ENCODE measurements at regions not wholly inside any gene's neighbourhood (a gene's known extent, or its start where the extent isn't known, plus 50 kb on each side); places are given as distances from the start of the nearest gene placed in this dataset.

DNA sequence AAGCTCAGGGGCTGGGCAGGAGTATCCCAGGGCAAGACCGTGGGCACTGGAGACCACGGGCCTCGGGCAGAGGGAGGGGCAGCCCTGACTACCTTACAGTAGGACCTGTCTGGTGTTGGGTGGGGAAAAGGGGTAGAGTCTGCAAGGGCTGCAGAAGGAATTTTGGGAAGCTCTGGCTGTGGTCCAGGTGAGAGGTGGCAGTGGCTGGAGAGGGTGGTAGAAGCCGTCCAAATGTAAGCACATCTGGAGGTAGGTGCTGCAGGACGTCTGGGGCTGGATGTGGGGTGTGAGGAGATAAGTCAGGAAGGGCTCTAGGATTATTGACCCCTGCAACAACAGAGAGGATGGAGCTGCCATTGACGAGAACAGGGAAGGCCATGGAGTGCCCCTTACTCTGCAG is 486.7 kb downstream of the EIPR1 start:
- DNase-seq = no peak

DNA sequence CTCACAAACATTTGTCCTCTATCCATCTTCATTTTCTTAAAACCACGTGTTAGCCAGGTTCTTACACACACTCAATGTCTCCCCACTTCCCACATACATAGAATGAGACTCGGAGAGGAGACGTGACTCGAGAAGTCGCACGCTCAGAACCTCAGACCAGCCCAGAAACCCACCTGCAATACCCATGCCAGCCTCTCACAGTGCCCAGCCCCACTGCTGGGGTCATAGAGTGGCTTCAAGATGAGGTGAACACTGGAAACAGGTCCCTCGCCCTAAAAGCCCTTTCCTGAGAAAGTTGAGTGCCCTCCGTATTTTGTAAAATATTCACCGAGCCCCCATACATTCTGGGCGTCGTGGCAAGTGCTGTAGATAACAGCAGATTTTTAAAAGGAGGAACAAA is 487.4 kb downstream of the EIPR1 start:
- no peak for DNase-seq

DNA sequence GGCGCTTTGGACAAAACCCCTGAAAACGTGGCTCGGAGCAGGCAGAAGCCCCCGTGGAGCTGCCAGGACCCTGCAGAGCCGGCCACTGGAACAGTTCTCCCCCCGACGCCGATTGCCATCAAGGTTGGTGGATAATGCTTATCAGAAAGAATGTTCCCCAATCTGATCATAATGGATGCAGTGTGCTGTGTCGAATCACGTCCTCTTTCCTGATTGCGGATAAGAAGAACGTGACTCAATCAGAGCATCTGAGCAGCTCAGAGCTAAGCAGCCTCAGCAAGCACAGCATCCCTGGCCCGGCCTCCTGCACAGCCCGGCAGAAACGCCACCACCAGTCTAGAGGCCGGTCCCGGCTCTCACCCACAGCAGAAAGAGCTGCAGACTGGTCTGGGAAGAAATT is 488.0 kb downstream of the EIPR1 start:
- DNase-seq = no peak

DNA sequence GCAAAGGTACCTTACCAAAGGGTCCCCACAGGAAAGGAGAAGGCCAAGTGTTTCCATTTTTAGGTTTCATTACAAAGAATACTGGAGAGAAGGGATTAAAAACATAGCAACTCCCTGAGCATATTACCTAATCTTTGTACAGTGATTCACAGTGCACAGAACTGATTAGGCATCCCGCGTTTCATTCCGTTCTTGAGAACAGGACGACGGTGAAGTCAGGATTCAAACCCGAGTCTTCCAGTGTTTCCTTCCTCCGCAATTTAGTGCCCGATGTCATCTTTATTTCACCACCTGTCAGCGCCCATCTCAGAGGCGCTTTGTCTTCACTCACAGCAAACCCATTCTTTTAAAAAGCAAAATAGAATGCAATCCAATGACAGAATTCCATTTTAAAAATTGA is 488.5 kb downstream of the EIPR1 start:
- no peak for DNase-seq

DNA sequence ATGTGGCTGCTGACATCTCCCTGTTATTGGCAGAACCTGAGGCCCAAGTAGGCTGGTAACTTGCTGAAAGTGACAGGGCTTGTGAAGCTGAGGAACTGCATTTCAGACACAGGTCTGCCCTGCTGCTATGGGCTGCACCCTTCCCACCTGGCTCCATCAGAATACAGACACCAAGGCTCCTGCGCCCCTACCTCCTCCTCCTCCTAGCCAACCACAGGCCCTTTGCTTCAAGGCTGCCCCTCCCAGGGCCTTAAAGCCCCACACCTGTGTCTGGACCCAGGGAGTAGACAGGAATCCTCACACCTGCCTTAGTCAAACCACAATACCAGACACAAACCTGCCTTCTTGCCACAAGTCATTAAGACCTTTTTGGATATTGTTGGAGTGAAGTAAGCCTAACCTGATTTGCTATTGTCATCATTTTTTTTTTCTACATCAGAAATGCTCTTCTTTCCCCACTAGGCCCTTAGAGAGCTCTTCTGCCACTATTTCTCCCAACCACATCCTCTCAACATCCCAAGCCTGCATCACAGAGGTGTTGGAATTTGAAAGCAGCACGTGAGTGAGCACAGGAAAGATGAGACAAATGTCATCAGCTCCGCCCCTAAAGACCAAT is 489.7 kb downstream of the EIPR1 start:
- peak in 1 of 3 experiments; percentile 85 for DNase-seq

DNA sequence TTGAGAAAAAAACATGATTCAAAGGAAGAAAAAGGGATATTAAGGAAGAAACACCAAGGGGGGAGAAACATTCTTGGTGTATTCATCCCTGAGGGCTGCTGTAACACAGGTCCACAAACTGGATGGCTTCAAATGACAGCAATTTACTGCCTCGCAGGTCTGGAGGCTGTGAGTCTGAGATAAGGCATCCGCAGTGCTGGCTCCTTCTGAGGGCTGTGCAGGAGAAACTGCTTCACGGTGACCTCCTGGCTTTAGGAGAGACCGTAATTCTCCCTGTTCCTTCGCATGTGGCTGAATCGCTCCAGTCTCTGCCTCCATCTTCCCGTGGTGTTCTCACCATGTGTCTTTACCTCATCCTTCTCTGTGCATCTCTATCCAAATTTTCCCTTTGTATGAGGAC is 490.7 kb downstream of the EIPR1 start:
- no peak for DNase-seq

DNA sequence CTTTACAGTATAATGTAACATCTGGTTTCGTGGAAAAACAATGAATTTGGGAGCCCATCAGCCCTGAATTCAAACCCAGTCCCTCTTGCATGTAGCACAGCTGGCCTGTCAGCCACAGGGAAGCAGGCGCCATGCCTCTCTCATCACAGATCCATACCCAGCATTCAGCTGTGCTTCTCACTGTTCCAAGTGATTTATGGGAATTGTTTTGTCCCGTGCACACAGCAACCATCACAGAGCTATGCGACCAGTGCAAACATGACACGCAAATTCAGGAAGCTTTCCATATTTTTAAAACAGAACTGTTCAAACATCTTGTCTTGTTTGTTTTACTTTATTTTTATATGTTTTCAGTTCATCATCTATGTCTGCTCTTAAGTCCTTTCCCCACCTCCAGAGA is 496.1 kb downstream of the EIPR1 start:
- DNase-seq = no peak

DNA sequence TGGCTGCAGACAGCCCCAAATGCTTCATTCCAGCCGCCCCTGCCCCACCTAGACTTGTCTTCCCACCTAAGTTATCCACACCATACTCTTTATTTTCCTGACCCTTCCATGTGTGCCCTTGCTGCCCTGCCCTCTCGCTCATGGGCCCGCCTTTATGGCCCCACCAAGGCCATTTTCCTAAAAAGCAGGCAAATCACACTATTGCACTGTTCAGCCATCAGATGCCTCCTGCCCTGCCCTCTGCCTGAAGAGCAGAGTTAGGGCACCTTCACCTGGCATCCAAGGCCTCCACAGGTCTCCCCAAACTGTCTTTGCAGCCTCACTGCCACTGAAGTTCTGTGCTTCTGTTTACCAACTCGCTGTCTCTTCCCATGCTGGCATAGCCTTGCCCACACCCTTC is 496.7 kb downstream of the EIPR1 start:
- DNase-seq = no peak

DNA sequence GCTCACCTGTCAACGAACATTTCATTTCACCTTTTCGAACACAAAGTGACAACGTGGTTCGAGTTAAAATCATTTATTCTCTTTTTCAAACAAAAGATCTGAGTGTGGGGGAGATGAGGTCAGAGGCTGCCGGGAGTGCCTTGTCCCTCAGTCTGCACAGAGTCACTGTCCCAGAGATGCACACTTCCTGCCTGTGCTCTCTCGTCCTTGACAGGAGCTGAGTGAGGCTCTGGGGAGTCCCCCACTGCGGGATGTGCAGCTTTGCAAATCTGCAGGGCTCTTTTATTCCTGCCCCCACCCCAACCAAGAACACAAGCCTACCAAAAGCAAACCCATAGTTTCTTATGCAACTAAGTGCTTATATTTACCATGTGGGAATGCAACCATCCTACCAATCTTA is 497.8 kb downstream of the EIPR1 start:
- no peak for DNase-seq

DNA sequence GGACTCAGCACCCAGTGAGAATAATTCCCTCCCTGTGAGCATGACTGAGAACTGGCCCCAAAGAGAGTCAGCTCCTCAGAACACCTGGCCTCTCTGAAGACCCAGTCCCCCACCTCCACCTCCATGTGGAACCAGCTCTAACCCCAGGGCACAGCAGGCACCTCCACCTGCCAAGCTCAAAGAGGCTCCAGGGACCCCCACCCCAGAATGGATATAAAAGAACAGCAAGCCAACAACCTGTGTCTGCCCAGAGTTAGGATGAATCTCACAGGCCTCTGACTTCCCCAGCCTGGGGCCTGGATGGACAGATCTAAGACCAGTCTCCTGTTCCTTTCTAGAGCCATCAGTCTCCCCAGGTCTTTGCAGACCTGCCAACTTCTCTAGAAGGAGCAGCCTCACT is 498.5 kb downstream of the EIPR1 start:
- DNase-seq = no peak

DNA sequence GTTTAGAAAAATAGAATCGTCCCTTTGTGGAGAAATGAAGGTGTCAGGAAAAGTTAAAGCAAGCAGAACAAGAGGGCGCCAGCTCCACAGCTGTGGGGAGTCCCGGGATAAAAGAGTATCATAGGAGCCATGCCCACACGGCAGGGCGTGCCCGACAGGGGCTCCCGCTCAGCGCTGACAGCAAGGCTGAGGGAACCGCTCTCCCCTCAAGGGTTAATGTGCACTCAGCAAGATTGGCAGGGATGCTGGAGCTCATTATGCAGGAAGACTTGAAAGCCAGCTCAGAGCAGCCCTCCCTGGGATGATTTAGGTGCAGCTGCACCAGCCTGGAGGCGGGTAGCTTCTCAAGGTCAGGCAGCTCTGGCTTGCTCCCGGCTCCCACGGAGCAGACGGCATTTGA is 500.2 kb downstream of the EIPR1 start:
- no peak for DNase-seq

DNA sequence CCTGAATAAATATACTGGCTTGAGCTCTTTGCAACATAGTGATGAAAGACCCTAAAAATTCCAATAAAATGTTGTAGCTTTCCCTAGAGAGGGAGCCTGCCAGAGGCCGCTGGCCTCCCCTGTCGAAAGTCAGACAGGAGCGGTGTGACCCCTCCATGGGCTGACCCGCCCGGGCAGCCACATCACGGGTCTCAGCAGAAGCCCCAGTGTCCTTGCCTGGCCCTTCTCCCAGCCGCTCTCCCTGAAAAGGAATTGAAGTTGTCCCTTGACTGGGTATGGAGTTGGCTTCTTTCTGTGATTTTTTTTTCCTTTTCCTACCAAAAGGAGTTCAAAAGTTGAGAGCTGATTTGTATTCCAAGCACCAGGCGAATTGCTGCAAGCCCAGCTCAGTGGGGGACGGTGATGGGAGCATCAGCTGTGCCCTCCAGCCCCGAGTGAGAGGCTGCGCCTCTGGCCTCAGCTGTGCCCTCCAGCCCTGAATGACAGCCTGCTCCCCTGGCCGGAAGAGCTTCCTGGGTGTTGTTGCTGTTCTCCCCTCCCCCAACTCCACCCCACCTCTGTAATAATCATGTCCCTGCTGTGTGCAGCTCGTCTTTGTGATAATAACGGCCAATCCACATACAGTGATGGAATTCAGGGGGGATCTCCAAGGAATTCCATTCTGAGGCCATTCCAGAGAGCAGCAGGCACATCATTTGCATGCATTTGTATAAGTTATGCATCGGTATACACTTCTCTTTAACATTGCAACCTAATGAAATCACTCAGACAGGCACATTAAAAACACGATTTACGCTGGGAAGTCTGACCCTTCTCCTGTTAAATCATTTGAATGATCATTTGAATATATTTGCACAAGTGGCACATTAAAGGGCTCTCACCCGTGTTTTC is 501.0 kb downstream of the EIPR1 start:
- no peak for DNase-seq

DNA sequence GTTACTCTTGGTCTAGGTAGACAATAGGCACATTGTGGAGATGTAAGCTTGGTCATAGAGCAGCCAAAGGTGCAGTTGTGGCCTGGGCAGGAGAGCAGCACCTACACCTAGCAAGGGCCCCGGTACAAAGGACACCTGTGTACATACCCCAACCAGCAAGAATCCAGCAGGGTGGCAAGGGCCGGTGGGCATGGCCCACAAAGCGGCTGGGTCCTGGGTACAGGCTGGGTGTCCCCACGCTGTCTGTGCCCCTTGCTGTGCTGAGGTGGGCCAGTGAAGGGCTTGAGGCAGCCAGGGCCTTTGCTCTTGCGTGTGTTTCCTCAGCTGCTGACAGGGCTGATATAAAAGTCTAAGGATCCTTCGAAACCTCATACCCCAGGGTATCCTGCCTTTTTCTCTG is 501.8 kb downstream of the EIPR1 start:
- no peak for DNase-seq

DNA sequence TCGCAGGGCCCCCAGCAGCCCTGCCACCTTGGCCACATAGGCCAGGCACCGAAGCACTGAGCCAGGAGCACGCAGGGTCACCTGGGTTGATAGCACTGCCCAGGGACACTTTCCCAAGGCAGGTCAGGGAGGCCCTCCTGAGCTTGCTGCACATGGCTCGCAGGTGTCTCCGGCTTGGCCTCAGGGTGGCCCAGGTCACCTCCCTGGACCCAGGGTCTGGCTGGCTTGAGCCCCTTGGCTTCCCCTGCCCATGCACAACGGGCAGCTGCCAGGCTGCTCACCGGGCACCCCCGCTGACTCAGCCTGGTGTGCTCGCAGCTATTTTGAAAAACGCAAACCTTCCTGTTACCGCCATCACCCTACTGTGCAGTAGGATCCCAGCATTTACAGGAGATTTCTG is 502.3 kb downstream of the EIPR1 start:
- DNase-seq = no peak

DNA sequence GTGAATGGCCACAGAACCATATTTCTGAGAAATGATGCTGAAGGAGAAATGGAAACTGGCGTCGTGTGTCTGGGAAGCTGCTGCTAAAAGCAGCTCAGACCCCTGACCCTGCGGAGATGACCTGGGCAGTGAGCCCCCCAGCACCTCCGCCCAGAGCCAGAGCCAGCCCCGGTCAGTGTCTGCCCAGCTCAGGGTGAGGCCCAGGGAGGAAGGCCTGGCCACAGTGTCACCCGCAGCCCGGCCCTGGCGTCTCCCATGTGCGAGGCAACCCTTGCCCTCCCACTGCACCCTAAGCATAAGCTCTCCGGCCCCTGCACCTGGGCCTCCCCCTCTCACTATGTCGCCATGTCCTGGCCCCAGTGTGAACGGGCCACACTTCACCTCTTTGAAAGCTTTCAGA is 502.8 kb downstream of the EIPR1 start:
- no peak for DNase-seq

DNA sequence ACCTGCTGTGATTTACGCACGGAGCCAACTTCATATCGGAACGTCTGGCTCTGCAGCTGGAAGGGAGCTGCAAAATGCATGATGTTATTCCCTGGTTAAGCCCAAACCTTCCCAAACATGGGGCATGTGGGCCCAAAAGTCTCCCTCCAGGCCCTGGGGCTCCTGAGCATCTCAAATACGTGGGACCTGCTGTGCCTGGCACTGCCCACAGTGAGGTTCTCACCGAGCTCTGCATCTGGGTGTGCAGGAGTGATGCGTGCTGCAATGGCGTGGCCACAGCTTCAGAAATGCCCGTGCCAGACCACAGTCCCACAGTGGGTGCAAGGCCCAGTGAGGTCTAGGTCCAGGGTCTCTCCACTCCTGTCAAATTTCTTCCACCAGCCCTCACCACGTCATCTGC is 503.3 kb downstream of the EIPR1 start:
- DNase-seq = no peak

DNA sequence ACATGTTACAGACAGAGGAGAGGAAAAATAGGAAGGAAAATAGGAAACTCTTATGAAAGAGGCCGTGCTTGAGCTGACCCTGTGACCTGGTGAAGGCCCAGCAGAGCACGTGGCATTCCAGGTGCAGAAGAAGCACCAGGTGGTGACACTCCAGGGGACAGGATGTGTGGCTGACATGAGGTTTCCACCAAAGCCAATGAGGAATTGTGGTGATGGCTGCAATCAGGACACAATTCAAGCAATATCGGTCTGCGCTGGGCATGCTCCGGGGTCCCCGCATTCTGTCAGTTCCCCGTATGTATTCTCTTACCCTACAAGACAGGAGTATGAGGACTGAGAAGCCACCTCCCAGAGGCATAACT is 504.2 kb downstream of the EIPR1 start:
- DNase-seq = peak in 2 of 3 experiments; percentile 22 to 56

DNA sequence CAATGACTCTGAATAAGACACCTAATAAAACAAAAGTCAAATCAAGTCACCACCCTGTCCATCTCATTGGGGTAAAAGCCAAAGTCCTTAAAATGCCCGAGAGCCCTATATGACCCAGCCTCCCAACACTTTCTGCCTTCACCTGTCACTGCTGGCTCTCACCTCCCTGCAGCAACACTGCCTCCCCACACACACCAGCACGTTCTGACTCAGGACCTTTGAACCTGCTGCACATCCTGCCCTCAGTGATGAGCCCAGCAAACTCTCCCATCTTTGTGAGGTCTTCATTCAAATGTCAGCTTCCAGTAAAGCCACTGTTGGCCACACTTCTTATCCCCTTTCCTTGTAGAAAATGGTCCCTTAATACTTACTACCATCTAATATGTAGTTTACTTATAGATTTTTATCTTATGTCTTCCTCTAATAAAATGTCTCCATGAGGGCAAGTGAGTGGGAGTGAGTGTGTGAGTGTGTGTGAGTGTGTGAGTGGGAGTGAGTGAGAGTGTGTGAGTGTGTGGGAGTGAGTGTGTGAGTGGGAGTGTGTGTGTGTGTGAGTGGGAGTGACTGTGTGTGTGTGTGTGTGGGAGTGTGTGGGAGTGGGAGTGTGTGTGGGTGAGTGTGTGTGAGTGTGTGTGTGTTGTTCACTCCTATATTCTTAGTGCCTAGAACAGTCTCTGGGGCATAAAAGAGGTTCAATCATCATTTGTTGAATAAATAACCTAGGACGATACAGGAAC is 504.7 kb downstream of the EIPR1 start:
- no peak for DNase-seq

DNA sequence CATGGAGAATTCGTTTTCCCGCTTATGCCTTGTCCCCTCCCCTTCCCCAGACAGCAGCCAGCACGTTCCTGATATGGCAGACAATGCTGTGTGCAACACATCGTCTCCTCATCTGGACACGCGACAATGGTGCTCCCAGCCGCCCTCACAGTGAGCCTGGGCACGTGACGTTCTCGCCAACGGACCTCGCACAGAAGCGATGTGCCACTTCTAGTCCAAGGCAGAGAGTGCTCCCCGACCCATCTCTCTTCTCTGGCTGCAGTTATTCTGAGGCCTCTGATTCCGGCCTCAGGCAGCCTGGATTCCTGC is 505.4 kb downstream of the EIPR1 start:
- no peak for DNase-seq

DNA sequence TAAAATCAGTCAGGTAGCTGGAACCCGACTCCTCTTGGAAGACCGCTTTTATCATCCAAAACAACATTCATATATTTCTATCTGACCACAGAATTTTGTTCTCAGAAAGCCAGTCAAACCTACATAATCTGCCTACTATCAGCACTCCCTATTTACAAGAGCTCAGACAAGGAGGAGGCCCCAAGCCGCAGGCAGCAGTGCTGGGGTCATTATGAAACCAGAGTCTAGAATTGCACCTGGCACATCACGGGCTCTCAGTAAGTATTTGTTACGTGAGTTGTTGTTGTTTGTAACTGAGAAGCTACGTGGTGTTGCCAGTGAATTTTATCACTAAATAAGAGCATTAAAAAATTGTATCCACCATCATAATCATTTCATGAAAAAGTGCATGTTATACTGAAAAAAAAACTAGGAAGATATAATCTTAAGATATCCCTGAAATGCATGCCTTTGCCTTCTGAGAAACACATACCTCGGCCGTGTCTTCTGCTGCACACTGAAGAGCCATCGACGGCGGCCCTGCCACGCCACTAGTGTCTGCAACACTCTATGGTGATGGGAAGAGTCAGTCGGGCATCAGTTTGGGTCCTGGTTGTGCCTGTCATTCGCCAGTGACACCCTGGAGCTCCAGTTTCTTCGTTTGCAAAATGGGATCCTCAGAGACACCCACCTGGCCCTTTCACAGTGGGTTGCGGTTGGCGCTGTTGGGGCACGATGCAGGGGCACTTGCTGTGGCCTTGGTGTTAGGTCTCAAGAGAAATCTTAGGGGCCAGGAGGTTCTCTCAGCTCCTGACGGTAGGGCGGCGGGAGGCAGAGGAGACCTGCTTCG is 505.9 kb downstream of the EIPR1 start:
- DNase-seq = no peak

DNA sequence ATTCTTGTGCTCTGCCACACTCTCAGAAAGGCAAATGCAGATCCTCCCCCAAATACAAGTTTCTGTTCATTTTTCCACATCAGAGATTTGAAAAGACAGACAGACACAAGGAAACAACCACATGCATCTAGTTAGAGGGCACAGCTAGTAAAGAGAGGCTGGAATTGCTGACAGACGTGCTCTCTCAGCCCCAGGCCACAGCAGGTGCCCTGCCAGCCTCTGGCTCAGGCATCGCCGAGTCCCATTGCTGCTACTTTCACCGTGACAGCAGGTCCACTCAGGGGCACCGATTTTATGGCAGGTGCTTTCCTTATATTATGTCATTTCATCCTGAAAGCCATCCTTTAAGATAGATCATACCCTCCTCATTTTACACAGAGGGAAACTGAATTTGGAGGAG is 507.5 kb downstream of the EIPR1 start:
- DNase-seq = peak in 2 of 3 experiments; percentile 55 to 65

DNA sequence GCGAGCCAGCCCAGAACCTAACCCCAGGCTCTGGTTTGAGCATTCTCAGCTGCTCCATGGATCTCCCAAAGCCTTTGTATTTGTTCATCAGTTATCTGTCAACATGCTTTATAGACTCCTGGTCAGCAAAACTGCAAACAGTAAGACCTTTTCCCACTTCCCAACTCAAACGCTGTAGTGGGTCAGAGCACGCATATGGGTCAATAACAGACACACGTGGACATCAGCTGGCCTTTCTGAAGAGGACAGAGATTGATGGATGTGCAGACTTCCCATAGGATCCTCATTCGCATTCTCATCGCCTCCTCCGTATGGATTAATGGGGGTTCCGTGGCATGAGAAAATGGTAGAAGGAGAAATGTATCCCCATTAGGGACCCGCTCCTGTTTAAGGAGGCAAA is 508.1 kb downstream of the EIPR1 start:
- peak in 1 of 3 experiments; percentile 21 for DNase-seq

DNA sequence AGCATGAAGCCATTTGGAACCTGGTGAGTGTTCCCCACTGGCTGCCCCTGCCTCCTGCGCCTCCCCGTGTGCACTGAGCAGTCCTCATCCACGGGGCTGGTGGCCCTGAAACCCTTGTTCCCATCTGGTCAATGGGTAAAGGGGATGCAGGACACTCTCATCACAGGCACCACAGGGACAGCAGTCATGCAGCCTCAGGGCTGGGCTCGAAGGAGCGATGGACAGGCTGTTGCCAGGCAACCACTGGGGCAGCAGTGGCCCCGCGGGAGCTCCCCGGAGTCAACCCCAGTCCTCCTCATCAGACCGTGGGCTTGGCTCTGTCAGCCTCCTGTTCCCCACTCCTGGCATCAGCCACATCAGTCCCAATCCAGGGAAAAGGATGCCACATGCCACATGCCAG is 509.5 kb downstream of the EIPR1 start:
- DNase-seq = peak in 1 of 3 experiments; percentile 28

Data from NCI-H1417 (cell line).